HG03565 (cell line): ENCODE measurements at regions not wholly inside any gene's neighbourhood (a gene's known extent, or its start where the extent isn't known, plus 50 kb on each side); places are given as distances from the start of the nearest gene placed in this dataset.

Source experiments
- ATAC-seq: cut with Tn5 transposase; IDR thresholded peaks from one replicate; pipeline ENCODE4 v1.9.1; 2021; ENCODE audit warnings: mild to moderate bottlenecking, moderate library complexity; ENCODE audit not compliant: unreplicated experiment

GRCh38 chr5:138626333-138626944 lies 51.2 kb upstream of the HSPA9 start:
- no peak for ATAC-seq

DNA sequence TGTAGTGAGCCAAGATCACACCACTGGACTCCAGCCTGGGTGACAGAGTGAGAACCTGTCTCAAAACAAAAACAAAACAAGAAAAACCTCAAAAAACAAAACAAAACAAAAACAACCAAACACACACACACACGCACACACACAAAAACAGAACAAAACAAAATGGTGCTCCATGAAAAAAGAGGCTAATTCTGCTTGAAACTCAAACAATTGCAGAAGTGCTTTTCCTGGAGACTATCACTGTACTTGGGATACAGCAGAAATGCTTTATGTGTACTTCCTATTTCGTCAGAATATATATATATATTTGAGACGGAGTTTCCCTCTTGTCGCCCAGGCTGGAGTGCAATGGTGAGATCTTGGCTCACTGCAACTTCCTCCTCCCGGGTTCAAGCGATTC lies 49.9 kb upstream of the HSPA9 start:
- no peak for ATAC-seq
